ENCODE measurements at regions not wholly inside any gene's neighbourhood (a gene's known extent, or its start where the extent isn't known, plus 50 kb on each side); places are given as distances from the start of the nearest gene placed in this dataset.
A peak's percentile ranks its signal among the peaks of the same experiment; 100 is the strongest.

GRCh38 chr2:152227969-152228592 lies 52.5 kb upstream of the STAM2 start:
- ATAC-seq, result no peak
- TF ChIP-seq ISL1 (CRISPR knock-in tag; IDR thresholded peaks at IDR 0.05) (0 out of 2 replicates have a peak, but pooled peaks have one; percentile 29), ZNF565 (CRISPR knock-in tag; conservative IDR thresholded peaks at IDR 0.05; ENCODE audit: low read depth) (no peak), ZC3H10 (CRISPR knock-in tag; IDR thresholded peaks at IDR 0.05) (no peak)

GRCh38 chr2:152231446-152231845 lies 55.9 kb upstream of the STAM2 start:
- ATAC-seq, result no peak
- TF ChIP-seq ZC3H10 (CRISPR knock-in tag; IDR thresholded peaks at IDR 0.05), result no peak
- TF ChIP-seq CREB5 (CRISPR knock-in tag; IDR thresholded peaks at IDR 0.05; ENCODE audit: low read depth), result no peak
- no peak for TF ChIP-seq CSDC2 (CRISPR knock-in tag; IDR thresholded peaks at IDR 0.05)
- TF ChIP-seq ESRRG (CRISPR knock-in tag; IDR thresholded peaks at IDR 0.05), result no peak
- TF ChIP-seq PPARA (CRISPR knock-in tag; IDR thresholded peaks at IDR 0.05; ENCODE audit: borderline replicate concordance), result no peak
- no peak for TF ChIP-seq POU6F1 (CRISPR knock-in tag; IDR thresholded peaks at IDR 0.05; ENCODE audit: borderline replicate concordance, low read depth)
- TF ChIP-seq GLIS3 (CRISPR knock-in tag; IDR thresholded peaks at IDR 0.05), result no peak

GRCh38 chr2:152234277-152234676 lies 58.7 kb upstream of the STAM2 start:
- TF ChIP-seq RARB (CRISPR knock-in tag; IDR thresholded peaks at IDR 0.05), result no peak
- TF ChIP-seq ISL1 (CRISPR knock-in tag; IDR thresholded peaks at IDR 0.05), result no peak
- no peak for TF ChIP-seq ZNF8 (CRISPR knock-in tag; IDR thresholded peaks at IDR 0.05)
- no peak for TF ChIP-seq ZC3H10 (CRISPR knock-in tag; IDR thresholded peaks at IDR 0.05)
- no peak for TF ChIP-seq CREB5 (CRISPR knock-in tag; IDR thresholded peaks at IDR 0.05; ENCODE audit: low read depth)
- no peak for TF ChIP-seq TOX (CRISPR knock-in tag; IDR thresholded peaks at IDR 0.05; ENCODE audit: borderline replicate concordance)
- TF ChIP-seq PATZ1 (CRISPR knock-in tag; IDR thresholded peaks at IDR 0.05; ENCODE audit: borderline replicate concordance), result no peak
- TF ChIP-seq OSR1 (CRISPR knock-in tag; IDR thresholded peaks at IDR 0.05), result no peak
- TF ChIP-seq GLIS3 (CRISPR knock-in tag; IDR thresholded peaks at IDR 0.05), result no peak
- TF ChIP-seq ZFP3 (CRISPR knock-in tag; IDR thresholded peaks at IDR 0.05), result no peak
- TF ChIP-seq ZFP30 (CRISPR knock-in tag; IDR thresholded peaks at IDR 0.05), result no peak
- no peak for TF ChIP-seq BACH2 (CRISPR knock-in tag; IDR thresholded peaks at IDR 0.05; ENCODE audit: borderline replicate concordance)
- TF ChIP-seq ESRRG (CRISPR knock-in tag; IDR thresholded peaks at IDR 0.05), result no peak
- no peak for TF ChIP-seq PPARA (CRISPR knock-in tag; IDR thresholded peaks at IDR 0.05; ENCODE audit: borderline replicate concordance)
- TF ChIP-seq ZNF565 (CRISPR knock-in tag; conservative IDR thresholded peaks at IDR 0.05; ENCODE audit: low read depth), result no peak
- TF ChIP-seq TSHZ2 (CRISPR knock-in tag; IDR thresholded peaks at IDR 0.05), result no peak
- ATAC-seq, result no peak

Measured in SK-N-SH treated with all-trans-retinoic acid at 6 μM for 48 hours (cell line).